HCEC 1CT (cell line): ENCODE measurements at regions not wholly inside any gene's neighbourhood (a gene's known extent, or its start where the extent isn't known, plus 50 kb on each side); places are given as distances from the start of the nearest gene placed in this dataset.
"Not testable (repeated sequence)": the region's sequence is repeated elsewhere in the genome, so short reads cannot be mapped to it uniquely, and the experiment has no call there.

Experiments used
- DNase-seq: peaks from one replicate; pipeline ENCODE4 v3.0.0-alpha.2; 2017

DNA sequence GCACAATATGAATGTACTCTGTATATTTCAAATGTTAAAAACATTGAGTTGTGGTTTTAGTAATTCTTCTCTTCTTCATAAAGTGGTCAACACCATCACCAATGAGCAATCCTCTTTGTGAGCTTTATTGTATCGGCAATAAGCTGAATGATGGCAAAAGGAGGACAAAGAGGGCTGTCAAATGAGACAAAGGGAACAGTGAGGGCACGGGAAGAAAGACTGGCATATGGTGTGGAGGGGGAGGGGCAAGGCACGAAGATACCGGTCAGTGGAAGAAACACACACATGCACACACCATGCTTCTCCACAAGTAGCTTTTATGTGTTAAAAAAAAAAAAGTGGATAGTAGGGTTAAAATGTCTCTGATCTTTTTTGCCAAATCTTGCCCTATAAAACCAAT lies 506.8 kb upstream of the CITED2 start:
- DNase-seq = no peak

DNA sequence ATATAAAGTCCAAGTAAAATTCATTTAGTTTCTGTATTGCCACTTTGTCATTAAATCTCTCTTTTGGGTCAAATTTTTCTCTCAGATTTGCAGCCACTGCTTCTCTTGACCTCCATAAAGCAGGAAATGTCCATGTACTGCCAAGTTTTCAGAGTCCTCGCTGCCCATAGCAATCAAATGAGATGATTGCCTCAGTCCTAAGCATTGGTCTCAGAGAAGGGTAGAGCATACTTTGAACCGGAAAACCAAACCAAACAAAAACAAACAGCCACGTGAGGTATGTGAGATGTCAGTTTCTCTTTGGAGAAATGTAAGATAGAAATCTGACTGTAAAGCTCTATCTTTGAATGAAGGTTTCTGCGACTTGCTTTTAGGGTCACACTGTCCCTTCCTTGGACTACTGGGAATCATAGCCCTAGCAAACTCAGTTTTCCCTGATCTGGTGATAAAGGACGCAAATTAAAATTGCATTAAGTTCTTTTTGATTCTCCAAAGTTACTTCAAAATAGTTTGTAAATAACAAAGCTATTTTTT lies 505.4 kb upstream of the CITED2 start:
- DNase-seq = no peak

DNA sequence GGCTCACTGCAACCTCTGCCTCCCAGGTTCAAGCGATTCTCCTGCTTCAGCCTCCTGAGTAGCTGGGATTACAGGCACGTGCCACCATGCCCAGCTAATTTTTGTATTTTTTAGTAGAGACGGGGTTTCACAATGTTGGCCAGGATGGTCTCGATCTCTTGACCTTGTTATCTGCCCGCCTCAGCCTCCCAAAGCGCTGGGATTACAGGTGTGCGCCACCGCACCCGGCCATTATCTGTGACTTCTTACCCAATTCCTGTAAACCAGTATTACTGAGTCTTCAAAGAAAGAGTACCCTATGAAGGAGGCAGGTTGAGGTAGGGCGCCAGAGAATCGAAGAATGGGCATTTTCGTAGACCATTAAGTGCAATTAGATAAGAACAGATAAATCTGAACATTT lies 504.8 kb upstream of the CITED2 start:
- DNase-seq = not testable (repeated sequence)

DNA sequence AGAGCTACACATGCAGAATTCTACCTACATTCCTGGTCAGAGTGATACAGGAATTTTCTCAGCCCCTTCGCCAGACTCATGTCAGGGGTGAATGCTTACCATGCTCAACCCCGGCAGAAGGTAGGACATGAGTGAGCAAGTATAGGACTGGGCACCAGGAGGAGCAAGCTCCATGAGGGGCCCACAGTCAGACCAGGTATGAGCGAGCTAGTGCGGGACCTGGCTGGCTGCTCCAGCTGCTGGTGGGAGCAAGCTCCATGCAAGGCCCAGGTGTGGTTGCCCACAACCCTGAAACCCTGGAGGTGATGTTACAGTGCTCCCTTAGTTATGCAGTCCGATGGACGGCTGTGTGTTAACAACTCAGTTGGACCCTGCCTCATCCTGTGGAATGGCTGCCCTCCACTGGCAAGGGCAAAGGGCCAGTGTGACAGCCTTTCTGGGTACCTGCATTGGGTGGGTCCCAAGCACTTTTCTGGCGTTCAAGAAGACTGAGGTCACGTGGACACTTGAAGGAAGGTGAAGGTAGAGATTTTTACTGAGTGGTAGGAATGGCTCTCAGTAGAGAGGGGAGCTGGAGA lies 503.5 kb upstream of the CITED2 start:
- DNase-seq = no peak

DNA sequence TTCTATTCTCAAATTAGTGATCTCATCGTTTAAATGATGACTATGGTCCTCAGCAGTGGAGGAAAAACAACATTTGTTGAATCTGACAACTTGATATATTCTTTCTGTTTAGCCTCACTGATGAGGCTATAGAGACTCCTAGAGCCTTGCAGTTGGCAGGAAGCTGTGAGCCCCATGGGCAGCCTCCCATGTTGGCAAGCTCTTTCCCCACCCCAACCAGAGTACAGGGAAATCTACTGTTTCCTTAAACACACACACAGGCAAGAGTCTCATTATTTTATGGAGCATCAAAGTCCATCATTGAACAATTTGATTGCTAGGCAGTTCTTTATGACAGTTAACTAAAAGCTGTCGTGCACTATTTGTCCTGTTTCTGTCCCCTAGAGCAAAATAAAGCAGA lies 498.2 kb upstream of the CITED2 start:
- no peak for DNase-seq

DNA sequence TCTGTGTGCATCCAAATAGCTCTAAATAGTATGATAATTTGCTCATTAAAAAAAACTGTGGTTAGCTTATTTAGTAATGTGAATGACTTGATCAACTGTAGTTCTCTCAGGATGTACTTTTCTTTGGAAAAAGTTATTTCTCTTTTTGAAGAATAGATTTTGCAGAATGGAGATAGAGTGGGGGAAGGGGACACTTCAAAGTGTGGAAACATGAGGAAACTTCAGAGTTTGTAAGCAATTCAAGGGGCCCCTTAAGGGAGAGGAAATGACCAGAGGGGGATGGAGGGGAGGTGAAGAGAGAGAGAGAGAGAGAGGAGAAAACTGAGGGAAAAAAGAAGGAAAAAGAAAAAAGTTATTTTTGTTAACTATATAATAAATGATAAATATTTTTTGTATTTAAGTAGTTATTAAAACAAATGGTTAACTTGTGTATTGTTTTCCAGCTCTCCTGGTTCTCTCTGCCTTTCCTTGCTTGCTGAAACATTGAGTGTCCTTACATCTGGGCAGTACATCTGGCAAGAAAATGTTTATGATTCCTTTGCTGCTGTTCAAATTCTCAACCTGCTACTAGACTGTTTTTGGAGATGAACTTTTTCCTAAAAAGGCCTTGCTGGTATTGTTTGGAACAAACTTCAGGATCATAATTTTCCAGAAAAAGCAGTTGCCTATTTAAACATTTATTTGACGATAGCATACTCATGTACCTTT lies 497.5 kb upstream of the CITED2 start:
- DNase-seq = peak; percentile 18

DNA sequence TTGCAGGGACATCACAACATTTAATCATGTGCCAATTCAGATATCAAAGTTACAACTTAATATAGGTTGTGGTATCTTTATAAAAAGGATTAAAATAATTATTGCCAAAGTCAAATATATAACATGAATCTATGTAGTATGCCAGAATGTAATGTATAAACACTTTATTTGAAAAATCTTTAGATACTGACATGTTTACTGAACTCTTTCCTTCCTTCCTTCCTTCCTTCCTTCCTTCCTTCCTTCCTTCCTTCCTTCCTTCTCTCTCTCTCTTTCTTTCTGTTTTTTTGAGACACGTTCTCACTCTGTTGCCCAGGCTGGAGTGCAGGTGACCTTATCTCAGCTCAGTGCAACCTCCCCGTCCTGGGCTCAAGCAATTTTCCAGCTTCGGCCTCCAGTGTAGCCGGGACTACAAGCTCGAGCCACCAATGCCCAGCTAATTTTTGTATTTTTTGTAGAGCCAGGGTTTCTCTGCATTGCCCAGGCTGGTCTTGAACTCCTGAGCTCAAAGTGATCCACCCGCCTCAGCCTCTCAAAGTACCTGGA lies 496.8 kb upstream of the CITED2 start:
- no peak for DNase-seq

DNA sequence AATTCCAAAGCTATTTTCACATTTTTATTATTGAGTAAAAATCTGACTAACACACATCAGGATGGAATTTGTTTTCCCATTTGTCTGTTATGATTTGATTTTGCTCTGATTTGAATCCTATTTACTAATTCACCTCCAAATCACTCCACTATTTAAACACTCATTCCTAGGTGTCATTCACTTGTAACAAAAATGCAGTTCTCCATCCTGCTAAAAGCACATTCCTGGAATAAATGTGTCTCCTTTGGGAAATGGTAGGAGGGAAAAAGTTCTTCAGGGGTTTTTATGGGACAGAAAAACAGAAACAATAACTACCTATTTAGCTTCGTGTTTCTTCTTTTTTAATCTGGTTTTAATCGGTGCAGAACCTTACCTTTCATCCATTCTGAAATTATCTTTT lies 494.1 kb upstream of the CITED2 start:
- no peak for DNase-seq

DNA sequence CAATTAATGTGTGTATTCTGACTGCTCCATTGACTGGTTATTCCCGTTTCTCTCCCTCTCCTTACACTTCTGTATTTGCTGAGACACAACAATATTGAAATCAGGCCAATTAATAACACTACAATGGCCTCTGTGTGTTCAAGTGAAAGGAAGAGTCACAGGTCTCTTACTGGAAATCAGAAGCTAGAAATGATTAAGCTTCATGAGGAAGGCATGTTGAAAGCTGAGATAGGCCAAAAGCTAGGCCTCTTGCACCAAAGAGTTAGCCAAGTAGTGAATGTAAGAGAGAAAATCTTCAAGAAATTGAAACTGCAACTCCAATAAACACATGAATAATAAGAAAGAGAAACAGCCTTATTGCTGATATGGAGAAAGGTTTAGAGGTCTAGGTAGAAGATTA lies 489.5 kb upstream of the CITED2 start:
- no peak for DNase-seq

DNA sequence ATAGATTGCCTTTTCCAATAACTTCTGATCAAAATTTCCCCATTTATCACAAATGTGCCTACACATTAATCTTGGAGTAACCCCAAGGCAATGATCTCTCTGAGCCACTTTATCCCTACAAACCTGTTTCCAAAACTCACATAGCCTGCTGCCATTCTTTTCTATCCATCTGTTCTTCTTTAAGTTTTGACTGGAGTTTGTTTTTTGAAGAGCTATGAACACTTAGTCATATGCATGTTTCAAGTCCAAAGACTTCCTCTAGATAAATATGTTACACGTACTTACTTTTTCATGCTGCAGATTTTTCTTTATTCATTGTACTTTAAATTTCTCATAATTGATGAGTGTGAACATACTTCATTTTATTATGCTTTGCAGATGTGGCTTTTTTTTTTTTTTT lies 488.9 kb upstream of the CITED2 start:
- DNase-seq = peak; percentile 70

DNA sequence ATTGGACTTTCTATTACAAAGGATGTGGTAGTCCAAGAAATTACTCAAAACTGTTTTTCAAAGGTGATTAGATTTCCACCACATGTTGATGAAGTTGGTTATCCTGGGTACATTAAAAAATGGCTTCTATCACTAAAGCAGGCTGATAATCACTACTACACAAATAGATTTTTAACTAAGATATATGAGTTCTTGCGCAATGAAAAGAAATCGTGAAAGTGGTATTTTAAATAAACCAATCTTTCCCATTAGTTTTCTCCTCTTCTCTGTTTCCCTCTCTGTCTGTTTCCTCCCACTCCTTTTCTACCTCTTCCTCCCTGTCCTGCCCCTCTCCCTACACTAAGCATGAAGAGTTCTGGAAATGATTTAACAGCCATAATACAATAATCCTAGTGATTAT lies 487.9 kb upstream of the CITED2 start:
- DNase-seq = no peak

DNA sequence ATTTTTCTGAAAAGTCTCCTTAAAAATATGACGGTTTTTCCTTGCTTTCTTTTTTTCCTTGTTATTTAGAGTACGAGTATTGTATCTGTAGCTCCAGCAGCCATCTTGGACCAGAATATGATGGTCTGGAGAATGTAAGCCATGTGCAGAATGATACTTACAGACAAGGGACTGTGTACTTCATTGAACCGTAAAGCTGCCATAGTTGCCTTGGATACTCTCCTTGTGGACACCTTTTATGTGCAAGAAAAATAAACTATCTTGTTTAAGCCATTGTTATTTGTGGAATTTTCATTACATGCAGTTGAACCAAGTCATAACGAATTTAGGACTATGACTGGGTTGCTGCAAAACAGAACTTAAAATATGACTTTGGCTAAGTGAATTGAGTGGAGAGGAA lies 485.8 kb upstream of the CITED2 start:
- DNase-seq = no peak

DNA sequence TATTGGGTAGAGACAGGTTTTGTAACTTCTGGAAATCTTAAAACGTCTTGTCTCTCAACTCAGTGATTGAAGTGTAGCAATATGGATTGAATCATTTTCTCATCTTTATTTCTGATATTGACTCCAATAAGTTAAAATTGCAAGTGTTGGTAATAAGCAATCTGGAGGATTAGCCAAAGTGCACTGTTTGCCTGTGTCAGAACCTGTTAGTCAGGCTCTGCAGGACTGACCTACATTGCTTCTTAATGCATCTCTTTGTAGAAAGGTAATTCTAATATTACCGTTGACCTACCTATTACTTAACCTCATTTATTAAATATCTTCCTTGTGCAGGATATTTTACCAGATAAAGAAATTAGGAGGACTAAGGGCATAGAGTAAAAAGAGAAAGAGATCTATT lies 484.0 kb upstream of the CITED2 start:
- no peak for DNase-seq

DNA sequence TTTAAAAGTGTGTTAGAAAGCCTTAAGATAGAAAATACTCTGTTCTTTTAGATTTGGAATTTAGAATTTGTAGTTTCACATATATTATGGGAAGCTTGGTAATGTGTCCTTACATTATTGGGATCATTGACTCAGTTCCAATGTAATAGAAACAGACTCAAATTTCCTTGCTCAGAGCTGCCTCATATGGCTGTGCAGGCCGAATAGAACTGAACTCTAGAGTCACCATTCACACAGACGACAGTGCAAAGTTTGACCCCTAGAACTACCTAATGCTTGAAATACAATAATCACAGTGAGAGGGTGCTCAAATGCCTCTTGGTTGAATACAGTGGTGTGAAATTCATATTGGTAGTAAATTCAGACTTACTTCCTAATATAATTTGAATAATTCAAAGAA lies 482.7 kb upstream of the CITED2 start:
- DNase-seq = no peak

DNA sequence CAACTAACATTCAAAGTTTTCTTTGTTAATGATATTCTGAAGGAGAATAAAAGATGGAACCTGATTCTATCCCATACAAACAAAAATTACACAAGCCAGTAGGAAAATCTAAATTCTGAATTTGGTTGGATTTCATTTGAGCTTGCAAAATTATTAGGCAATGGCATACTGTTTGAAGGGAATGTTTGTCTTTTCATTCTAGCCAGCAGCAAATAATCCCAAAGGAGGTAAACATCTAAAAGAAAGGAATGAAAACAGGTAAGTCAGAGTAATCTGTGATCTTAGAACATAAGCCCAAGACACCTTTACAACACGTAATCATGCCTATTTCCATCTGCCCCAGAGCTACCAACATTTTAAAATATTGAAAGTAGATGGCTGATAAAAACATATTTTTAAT lies 482.1 kb upstream of the CITED2 start:
- no peak for DNase-seq

DNA sequence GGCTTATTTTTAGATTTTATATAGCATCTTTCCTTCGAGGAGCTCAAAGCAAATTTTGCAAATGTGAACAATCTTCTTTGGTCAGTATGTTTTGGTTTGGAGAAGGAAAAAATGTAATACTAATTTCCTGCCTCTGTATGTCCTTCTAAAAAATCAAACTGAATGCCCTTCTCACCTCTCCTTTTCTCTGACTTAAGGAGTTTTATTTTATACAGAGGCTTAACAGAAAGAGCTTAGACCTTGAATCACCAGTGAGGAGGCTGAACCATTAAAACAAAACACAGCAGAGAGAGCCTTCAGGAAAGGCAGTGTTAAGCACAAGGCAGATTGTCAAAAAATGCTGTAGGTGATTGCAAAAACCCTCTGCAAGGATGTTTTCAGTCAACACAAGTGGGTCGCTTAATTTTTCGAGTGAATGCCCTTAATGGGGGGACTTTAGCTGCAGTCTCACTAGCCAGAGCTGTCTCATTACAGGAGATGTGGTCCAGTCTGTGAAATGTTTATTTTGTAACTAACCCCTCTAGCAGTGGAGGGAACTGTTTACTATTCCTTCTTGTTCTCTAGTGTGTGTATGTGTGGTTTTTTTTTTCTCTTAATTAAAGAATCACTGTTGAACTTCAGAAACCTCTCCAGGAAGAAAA lies 481.3 kb upstream of the CITED2 start:
- DNase-seq = peak; percentile 54

DNA sequence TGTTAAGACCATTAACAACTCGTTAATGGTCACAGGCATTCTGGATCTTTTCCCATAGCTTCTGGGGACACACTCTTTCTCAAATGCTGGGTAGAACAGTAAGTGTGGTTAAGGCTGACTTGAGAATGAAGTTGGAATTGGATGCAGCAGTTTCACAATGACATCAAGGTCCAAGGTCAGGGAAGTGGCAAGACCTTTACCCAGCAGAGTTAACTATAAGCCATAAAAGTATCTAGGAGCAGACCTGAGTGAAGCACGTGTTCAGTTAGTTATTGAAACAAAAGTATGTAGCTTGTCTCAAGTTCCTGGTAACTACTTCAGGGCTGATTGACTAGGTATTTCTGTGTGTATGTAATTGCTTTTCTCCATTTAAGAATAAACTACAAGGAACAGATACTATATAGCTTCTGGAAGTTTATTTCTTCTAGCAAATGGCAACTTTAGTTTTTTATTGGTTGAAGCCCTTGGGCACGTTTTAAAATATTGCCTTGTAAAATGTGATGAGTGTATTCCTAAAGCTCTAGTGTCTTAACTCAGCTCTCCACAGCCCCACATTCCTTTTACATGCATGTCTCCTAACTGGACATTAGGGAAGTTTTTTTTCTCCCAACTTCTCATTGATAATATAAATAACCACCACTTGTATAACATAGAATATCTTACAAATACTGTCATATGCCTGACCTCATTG lies 479.0 kb upstream of the CITED2 start:
- peak; percentile 81 for DNase-seq

DNA sequence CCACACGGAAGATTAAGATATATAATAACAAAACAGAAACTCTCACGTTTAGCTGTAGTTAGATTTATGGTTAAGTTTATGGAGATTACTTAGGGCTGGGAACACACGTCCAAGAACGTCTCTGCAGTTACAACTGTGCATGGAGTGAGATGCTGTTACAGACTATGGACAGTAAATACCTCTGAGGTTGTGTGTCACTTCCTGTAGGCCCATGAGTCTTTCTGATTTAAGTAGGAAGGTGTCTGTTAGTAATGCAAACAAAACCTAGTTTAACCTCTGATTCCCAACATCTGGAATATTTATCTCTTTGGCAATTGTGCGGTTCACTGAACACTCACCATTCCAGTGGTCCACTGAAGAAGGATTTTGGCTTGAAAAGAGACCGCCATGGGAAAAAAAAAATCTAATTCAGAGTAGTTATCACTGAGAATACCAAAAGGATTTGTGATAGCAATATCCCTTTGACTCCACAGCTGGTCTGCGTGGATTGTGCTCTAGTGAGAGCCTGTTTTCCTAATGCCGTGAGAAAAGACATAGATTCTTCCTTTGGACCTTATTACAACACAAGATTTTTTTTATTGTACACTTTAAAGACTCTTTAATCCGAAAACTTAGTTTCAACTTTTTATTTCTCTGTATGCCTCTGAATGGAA lies 478.2 kb upstream of the CITED2 start:
- peak; percentile 98 for DNase-seq

DNA sequence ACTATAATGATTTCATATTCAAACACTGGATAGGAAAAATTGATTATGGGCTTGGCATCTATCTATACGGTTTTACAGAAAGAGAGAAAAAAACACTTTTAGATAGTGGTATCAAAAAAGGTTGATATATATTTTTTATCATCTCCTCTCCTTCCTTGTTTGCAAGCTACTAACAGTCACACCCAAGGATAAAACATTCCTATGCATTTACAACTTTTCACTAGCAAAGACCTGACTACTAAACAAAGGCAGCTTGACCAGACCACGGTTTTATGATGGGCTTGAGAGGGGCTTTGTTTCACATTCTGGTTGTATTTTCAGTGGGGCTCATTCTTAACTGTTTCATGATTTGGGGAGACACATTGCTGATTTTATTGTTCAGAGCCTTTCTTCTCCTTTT lies 477.6 kb upstream of the CITED2 start:
- DNase-seq = no peak

DNA sequence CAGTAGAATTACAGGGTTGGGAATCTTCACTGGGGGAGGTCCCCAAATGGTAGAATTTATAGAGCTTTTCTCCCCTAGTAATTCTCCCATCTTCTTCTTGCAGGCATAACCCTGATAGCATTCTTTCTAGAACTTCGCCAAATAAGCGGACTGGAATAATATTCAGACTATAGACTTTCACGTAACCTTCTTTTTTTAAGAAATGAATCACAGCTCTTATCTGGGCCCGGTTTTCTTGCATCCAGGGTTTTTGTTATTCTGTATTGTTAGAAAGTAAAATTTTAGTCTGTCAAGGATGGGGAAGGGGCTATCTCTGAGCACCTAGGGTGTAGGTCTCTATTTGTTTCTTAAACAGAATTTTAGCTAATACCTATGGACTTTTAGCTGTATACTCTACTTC lies 476.8 kb upstream of the CITED2 start:
- DNase-seq = no peak

DNA sequence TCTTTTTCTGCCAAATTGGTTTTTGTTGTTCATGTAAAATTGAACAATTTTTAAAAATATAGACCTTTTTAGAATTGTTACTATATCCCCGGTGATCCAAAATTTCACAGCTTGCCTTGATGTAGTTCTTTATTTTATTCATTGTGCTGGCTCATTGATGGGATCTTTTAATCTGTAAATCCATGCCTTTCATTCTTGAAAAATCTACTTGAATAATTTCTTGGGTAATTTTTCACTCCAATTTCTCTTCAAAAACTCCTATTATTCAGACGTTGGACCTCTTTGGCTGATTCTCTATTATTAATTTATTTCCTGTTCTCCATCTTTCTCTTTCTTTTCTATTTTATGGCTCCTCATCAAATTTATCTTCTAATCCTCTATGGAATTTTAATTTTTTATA lies 476.1 kb upstream of the CITED2 start:
- DNase-seq = no peak

DNA sequence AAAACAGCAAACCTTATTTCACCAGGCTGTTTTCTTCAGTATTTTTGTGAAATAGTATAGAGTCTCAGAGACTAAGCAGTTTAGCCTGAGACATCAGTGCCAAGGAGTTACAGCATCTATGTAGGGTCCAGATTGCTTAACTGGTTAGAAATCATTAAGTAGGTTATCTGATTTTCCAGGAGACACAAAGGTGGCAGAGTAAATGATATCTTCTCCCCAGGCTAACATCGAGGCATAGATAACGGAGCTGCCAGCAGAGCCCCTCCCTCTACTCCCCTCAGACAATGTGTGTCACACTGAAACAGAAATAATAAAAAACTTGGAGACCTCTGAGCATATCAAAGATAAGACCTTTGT lies 473.0 kb upstream of the CITED2 start:
- DNase-seq = no peak
